Activated CD4-positive, alpha-beta T cell treated with anti-CD3 and anti-CD28 coated beads, Interleukin-10, Interleukin-2, amounts not matched to agents 100 ng/mL and 50 ng/mL, durations not matched to agents 16 hours and 8 hours (primary cell): ENCODE measurements at regions not wholly inside any gene's neighbourhood (a gene's known extent, or its start where the extent isn't known, plus 50 kb on each side); places are given as distances from the start of the nearest gene placed in this dataset.
"Not testable (repeated sequence)": the region's sequence is repeated elsewhere in the genome, so short reads cannot be mapped to it uniquely, and the experiment has no call there.

Experiments used
- DNase-seq: peaks from one replicate; pipeline ENCODE4 v3.0.0-alpha.2; 2020

DNA sequence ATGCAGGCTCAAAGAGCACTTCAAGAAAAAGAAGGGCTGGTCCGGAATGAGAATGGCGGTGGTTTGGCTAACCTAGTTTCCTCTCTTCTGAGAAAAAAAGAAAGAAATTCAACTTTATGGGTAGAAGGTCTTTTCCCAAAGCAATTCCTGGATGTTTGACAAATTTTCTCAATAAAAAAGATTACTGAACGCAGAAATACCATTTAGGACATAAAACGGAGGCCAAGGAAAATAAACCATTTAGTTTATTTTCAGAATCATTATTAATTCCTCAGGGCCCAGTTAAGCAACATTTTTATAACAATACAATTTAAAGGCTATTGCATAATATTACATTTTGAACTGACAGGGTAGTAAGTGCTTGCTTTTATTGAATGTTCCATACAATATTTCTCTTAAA lies 284.6 kb upstream of the ANKRD30A start:
- DNase-seq: no peak

DNA sequence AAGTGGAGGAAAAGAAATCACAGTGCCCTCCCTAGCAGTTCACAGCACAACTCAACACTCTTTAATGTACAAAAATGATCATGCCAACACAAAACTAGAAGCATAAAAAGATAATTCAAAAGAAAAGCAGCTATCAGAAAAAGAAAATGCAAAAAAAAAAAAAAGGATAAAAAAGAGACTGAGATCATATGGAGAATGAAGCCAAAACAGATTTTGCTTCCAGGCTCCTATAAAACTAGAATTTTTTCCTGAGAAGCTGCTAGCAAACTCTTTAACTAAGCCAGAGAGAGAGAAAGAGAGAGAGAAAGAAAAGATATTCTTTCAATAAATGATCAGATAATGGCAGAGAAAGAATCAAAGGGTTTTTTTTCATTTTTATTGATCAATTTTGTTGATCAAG lies 288.0 kb upstream of the ANKRD30A start:
- no peak for DNase-seq

DNA sequence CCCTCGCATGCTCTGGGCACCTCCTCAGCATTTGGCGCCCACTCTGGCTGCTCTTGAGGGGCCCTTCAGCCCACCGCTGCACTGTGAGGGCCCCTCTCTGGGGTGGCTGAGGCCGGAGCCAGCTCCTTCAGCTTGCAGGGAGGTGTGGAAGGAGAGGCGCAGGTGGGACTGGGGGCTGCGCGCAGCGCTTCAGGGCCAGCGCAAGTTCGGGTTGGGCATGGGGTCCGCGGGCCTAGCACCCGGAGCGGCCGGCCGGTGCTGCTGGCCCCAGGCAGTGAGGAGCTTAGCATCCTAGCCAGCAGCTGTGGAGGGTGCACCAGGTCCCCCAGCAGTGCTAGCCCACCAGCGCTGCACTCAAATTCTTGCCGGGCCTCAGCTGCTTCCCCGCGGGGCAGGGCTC lies 305.6 kb upstream of the ANKRD30A start:
- DNase-seq: no peak

DNA sequence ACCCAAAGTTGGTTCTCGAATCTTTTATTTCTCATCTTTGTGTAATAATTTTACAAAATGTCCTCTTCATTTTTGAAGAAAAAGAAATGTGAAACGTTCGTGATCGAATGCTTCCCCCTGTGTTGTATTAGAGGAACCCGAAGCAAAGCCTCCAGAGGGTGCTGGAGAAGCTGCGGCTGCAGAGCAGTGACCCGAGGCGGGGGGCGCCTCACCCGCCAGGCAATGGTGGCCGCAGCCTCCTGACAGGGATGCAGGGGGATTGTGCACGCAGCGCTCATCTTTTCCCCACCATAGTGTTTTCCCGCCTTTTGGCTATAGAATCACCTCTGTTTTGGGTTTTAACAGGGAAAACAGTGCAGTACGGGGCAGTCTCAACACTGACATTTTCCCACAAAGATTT lies 307.5 kb upstream of the ANKRD30A start:
- no peak for DNase-seq

DNA sequence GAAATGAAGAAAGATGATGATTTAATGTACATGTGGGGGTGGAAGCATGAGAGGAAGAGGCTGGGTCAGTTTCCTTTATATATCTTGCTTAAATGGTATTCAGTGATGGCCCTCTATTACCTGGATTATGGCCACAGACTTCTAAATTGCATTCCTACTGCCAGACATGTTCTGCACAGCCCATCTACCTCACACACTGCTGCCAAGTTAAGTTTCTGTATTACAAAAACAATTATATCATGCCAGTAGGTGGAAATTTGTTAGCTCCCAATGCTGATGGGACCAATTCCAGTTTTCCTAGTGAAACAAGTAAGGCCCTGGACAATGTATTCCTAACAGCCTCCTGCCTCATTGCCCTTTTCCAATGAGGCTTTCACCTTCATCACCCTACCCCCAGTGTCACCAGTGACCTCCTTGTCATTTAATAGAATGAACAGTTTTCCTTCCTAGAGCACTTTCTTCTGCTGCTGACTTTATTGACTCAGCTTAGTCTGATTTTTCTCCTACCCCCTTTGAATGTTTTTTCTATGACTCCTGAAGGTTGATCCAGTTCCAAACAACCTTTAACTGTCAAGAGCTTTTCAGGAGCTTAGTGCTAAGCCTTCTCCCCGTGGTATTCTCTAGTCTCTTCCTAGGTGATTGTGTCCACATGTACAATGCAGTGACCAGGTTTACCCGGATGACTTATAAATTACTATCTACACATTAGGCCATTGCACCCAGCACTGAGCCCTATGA lies 316.6 kb upstream of the ANKRD30A start:
- DNase-seq: no peak

DNA sequence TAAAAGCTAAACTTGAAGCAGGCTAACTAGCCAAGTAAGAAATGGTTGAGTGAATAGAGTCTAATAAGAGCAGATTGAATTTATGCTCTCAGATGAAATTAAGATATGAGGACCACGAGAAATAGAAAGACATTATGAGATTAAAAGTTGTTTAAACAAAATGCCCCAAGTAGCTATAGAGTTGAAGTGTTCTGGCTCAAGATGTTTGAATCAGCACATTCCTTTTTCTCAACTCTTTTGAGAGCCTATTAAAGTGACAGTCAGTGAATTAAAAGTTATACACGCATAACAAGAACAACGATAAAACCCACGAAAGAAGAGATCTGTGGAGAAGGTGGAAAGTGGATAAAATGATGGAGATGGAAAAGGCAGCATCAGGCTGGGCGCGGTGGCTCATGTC lies 322.2 kb upstream of the ANKRD30A start:
- DNase-seq: no peak

DNA sequence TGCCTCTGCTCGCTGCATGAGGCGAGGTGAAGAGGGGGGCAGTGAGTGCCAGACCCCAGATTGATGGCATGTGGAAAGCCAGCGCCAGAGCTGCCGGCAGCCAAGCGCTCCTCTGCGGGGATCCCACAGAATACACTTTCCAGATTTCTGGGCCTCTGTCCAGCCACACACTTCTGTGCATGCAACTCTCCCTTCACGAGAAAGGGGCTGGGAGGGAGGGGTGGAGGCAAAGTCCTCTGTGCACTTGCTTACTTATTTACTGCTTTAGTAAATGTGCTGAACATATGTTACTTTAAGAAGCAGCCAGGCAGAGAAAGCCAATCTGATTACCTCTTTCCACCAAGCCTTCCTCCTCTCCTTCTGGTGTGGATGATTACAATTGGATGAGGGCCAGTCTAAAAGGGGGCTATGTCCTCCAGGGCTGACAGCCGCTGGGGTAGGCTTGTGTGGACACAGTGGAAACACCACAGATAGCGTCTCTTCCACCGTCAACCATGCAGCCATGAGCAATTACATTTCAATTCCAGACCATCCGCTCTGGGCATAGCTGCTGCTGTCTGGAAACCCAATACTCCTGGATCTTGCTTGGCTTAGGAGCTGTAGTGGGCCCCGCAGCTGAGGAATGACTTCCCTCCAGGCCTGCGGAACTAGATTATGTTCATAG lies 322.8 kb upstream of the ANKRD30A start:
- no peak for DNase-seq

DNA sequence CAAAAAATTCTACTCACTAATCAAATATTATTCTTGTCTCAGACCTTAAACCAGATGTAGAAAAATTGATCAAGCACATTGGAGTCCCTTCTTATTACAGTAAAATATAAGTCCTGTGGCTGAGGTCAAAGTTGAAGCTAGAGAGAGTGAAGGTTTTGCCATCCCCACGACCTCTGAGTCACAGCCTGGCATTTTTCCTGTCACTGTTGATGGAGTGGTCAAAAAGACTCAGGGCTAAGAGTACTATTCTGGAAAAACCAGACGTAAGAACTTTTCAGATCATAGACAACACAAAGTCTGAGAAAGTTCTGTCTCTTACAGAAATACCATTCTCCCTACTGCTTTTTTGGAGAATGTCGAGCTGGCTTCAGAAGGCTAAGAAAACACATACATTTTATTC lies 323.7 kb upstream of the ANKRD30A start:
- no peak for DNase-seq

DNA sequence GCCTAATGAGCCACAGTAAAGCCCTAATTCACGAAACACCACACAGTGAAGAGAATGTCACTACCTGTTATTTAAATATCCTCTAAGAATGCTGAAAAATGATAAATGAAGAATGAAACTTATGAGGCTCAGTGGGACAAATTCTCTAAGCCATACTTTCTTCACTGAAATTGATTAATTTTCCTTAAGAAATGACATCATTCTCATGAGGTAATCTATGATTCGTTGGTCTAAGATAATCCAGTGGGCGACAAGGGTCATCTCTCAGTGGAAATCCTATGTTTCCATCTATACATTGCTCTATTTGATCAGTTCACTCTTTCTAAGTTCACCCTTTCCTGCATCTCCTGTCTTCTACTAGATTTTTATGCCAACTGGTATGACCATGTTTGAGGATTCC lies 330.4 kb upstream of the ANKRD30A start:
- DNase-seq: no peak

DNA sequence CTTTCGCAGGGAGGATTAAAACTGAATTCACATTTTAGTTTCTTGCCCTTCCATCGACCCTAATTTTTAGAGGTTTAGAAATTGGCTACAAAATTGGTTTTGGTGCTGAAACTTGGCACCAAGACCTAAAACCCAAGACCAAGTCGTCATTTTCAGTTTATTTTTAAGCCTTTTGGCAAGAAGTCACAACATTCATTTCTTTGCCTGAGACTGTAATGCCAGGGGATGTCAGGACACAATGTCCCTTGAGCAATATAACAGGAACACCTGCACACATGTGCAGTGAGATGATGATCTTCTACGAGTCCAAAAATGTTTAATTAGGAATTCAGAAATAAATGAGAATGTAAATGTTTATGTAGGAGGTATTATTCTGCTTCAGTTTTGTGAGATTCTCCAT lies 335.4 kb upstream of the ANKRD30A start:
- DNase-seq: no peak

DNA sequence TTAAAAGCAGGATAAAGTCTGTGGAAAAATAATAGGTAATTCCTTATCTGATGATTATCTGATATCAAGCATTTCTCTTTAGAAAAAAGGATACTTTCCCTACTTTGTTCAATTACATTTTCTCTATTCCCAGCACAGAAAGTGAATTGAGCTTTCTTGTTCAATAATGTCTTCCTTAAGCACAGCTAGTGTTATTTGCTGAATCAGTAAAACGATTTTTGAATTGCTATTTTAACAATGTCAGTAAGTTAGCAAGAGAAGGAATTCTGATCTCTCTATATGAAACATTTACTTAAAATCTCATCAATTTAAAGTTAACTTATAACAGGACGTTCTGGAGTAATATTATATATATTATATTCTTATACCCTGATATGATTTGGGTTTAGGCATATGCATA lies 337.2 kb upstream of the ANKRD30A start:
- DNase-seq: no peak

DNA sequence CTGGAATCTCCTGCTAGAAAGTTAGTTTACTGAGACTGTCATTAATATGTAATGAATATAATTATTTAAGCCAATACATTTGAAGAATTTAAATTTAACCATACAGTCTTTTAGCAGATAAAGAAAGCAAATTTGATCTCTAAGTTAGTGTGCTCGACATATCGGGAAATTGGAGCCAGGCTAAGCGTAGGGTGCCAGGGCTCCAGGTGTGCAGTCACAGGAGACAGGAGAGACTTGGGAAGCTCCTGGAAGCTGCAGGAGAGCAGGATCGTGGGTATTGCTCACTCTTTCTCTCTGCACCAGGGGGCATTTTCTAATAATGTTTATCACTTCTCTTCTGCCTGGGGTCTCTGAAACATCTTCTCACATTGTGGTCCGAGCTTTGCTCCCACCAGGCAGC lies 342.0 kb upstream of the ANKRD30A start:
- no peak for DNase-seq

DNA sequence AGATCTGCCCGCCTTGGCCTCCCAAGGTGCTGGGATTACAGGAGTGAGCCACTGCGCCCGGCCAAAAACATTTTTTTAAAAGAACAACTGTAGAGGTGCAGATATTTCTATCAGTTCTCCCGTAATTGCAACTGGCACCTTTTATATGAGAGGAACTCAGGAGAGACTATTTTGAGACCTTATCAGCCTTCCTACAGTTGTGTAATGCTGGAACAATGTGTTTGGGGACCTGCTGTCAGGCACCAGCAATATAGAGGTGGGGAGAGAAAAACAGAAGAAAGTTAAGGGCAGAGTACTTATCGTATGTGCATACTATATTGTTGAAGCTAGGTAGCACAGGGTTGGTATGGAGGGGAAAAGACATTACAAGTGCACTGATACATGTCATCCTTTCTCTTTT lies 343.8 kb upstream of the ANKRD30A start:
- DNase-seq: no peak

DNA sequence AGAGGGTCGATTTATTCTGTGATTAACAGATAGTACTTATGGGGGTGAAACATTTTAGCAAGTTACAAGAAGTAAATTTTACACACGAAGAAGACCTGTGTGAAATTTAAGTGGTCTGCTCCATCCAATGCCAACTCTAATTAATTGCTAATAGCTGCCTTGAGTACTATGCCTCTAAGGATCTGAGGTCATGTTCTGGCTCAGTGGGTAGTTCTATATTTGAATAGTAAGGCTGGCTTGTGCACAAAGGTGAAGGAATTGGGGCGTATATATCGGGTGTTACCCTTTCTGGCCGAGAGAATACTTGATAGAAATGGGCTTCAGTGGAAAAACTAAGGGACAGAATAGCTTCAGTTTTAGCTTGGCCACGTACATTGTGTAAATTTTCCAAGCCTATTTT lies 345.2 kb upstream of the ANKRD30A start:
- DNase-seq: no peak

DNA sequence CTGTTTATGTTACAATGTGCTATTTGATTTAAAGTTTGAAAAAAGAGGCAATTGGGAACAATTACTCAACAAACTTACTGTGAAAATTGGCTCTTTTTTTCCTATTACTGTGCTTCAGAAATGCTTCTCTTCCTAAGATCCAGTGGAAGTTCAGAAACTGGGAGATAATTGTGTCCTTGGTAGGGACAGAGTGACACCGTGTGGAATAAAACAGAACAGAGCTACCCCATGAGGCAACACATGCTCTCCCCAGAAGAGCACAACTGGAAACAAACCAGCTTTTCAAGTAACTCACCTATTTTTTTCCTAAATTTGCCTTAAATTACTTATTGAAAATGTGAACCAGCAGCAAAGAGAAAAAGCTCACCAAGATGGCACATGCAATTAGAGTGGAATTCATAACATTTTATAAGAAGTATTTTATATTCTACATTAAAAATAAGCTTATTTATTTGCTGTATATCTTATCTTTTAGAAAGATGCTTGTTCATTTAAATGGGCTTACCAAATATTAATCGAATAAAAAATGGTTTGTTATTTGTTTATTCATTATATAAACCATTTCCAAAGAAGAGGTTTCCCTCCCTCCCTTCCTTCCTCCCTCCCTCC lies 346.1 kb upstream of the ANKRD30A start:
- DNase-seq: no peak

DNA sequence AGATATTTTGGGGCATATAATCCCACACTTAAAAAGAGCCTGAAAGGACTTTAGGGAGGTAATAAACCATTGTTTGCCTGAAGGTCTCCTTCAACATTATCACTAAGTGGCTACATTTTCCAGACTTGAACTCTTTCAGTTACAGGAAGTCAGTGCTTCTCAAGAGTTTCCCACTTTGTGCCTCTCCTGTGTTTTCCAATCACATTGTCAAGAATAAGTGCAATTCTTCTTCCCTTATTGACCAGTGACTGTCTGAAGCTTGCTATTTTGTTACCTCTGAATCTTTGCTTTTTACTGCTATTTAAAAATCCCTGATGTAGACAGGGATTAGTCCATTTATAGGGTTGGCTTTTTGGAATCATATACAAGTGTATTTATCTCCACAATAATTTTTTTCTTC lies 346.7 kb upstream of the ANKRD30A start:
- no peak for DNase-seq

DNA sequence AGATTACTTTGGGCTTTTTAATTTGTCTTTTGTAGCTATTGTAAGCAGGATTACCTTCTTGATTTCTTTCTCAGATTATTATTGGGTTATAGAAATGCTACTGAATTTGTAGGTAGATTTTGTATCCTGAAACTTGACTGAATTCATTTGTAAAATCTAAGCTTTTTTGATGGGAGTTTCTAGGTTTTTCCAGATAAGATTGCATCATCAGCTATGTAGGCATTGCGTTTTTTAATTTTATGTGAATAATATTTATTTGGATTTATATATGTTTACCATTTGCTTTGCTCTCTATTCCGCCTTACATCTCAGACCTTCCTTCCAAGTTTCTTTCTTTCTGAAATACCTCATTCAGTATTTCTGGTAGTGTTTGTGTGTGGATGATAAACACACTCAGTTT lies 351.7 kb upstream of the ANKRD30A start:
- DNase-seq: no peak

DNA sequence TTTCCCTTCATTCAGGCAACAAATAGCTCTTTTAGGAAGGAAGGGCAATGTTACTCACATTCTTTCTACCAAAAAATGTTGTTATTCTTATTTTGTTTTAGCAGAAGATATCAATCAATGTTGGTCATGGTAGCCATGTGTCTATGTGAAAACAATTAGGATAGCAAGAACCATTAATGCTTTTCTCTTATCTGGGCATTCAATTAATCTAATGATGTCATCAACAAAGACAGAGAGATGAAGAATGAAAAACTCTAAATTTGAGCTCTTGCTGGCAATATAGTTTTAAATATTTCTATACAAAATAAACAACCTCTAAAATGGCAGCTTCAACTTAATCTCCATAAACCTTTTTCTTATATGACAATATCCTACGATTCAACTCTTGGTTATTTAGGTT lies 353.7 kb upstream of the ANKRD30A start:
- DNase-seq: no peak

DNA sequence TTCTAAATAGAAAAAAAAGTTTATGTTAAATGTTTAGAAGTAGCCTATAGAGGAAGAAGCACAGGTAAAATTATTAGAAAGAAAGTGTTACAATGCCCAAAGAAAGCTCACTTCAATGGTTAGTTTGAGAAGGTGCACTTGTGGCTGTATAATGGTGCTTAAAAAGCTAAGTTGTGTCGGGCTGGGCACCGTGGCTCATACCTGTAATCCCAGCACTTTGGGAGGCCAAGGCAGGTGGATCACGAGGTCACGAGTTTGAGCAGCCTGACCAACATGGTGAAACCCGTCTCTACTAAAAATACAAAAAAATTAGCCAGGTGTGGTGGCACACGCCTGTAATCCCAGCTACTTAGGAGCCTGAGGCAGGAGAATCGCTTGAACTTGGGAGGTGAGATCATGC lies 355.7 kb upstream of the ANKRD30A start:
- not testable (repeated sequence) for DNase-seq

DNA sequence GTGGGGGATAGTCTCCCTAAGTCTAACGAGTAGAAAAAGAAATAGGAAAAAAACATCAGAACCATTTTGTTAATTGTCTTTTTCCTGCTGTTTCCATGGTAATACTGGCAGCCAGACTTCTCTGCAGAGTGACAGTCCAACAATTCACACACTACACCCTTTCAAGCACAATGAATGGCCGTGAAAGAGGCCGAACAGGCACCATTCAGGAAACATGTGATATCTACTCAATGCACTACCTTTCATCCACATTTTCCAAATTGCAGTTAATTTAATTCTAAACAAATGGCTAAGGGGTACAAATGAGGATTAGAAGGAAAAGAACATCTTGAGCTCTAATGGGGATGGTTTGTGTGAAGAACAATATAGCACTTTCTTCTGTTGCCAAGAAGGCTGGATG lies 358.5 kb upstream of the ANKRD30A start:
- no peak for DNase-seq

DNA sequence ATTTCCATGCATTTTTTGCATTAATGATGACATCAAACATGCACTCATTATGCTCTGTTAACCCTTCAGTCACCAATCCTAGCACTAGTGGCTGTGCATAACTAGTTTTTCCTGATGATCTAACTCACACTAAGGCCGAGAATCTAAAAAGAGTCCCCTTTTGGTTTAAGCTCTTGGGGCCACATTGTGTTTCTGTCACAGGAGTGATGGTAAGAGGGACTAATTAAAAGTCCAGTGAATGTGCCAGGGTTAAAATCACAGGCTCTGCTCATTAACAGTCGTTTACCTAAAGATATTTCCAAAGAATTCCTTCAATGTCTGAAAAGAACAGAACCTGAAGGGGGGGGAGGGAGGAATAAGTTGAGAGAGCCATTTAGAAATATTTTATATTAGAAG lies 359.0 kb upstream of the ANKRD30A start:
- no peak for DNase-seq

DNA sequence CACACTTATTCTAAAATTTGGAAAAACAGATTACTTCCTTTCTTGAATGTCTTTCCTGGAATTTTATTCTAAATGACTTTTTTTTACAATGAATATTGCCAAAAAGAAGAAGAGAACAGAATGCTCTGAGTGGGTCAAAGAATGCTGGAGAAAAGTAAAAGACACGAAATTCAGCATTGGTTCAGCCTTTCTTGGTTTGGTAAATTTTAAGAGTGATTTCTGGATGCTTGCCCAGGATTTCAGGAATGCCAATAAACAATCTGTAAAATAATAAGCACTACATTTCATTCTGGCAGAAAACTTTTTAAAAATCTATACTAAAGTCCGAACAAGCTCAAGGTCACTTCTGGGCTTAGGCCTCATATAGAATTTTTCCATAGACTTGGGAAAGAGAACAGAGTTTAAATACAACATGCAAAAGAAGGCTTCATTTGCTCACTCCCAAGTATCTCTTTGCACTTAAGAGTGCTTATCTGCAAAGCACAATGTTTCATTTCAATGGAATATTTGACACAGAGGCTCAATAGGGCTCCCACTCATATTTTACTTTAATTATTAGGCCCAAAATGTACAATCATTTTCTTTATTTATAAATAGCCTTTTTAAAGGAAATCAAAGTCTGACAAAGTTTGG lies 359.5 kb upstream of the ANKRD30A start:
- no peak for DNase-seq

DNA sequence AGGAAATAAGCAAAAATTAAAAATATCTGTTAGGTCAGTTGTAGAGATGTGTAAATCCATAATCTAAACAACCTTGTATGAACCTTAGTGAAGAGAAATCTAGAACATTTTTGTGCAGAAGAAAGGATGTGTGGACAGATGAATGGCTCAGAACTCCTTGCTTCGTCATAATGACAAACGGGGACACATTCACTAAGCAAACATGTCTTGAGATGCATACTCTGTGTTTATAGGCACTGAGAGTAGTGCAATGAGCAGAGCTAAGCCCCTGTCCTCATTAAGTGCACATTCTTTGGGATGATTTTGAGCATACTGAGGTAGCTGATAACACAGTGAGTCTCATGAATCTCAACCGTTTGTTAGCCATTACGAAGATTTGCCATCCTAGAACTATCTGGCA lies 360.6 kb upstream of the ANKRD30A start:
- DNase-seq: no peak

DNA sequence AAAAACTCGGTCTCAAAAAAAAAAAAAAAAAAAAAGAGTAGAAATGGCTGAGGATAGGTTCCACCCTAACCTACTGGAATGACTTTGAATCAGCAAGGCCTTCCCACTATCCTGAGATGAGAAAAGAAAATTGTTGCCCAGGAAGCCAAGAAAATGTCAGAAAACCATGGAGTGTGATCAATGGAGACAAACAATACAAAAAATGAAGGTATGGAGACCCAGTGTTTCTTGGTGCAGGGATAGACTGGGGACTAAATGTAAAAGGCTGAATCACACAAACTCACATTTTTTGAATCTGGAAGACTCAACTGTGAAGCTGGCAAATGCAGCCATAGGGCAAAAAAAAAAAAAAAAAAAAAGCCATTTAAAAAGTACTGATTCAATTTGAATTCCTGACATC lies 364.3 kb upstream of the ANKRD30A start:
- no peak for DNase-seq
